Liver (tissue), 3 donors: ENCODE measurements at regions not wholly inside any gene's neighbourhood (a gene's known extent, or its start where the extent isn't known, plus 50 kb on each side); places are given as distances from the start of the nearest gene placed in this dataset.

ENCODE experiments used
- CTCF ChIP-seq: fragments of 150-350 bp; IDR thresholded peaks from 2 replicates; pipeline ENCODE4 v1.5.1; 2017; ENCODE audit warnings: improper control_type of control experiment, low read depth, low read length; ENCODE audit not compliant: missing input control
- EGR1 ChIP-seq, 2 donors: IDR thresholded peaks; 2 replicates each; pipeline ENCODE4 v1.6.1; 2016 to 2018; ENCODE audit warnings: antibody characterized with exemption in 2 of 2, low read depth in 2 of 2
- FOXA1 ChIP-seq: IDR thresholded peaks from 2 replicates; pipeline ENCODE4 v1.6.1; 2016; ENCODE audit warnings: antibody characterized with exemption
- HNF4A ChIP-seq, 2 donors: conservative IDR thresholded peaks; 2 replicates each; pipeline ENCODE4 v1.6.1; 2016; ENCODE audit warnings: antibody characterized with exemption in 2 of 2, mild to moderate bottlenecking in 2 of 2
- MAX ChIP-seq: IDR thresholded peaks from 2 replicates; pipeline ENCODE4 v1.6.1; 2016; ENCODE audit warnings: antibody characterized with exemption
- REST ChIP-seq: IDR thresholded peaks from 2 replicates; pipeline ENCODE4 v1.6.1; 2016; ENCODE audit warnings: antibody characterized with exemption, mild to moderate bottlenecking
- TAF1 ChIP-seq: conservative IDR thresholded peaks from 2 replicates; pipeline ENCODE4 v1.6.1; 2016; ENCODE audit warnings: antibody characterized with exemption, mild to moderate bottlenecking
- YY1 ChIP-seq: IDR thresholded peaks from 2 replicates; pipeline ENCODE4 v1.6.1; 2016; ENCODE audit warnings: antibody characterized with exemption, mild to moderate bottlenecking
- ZBTB33 ChIP-seq: IDR thresholded peaks from 2 replicates; pipeline ENCODE4 v1.6.1; 2016; ENCODE audit warnings: antibody characterized with exemption
- donor health status: healthy.
- donor health status: healthy.

- TF ChIP-seq CTCF (no peak), YY1 (no peak), ZBTB33 (no peak), FOXA1 (no peak), MAX (no peak), TAF1 (no peak), EGR1 (IDR thresholded peaks at IDR 0.05; ENCODE audit: low read depth in 2 of 2) (no peak), REST (no peak), HNF4A (conservative IDR thresholded peaks at IDR 0.05) (no peak)
Observed at GRCh38 chr2:147639386-147639785, 205.4 kb upstream of the ACVR2A start.
